ENCODE measurements at regions not wholly inside any gene's neighbourhood (a gene's known extent, or its start where the extent isn't known, plus 50 kb on each side); places are given as distances from the start of the nearest gene placed in this dataset.

DNA sequence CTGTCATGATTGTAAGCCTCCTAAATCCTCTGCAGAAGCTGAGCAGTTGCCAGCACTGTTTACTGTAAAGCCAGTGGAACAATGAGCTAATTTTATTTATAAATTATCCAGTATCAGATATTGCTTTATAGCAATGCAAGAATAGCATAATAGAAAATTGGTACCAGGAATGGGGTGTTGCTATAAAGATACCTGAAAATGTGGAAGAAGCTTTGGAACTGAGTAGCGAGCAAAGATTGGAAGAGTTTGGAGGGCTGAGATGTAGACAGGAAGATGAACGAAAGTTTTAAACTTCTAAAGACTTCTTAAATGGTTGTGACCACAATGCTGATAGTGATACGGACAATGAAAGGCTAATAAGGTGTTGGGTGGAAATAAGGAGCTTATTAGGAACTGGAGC lies 917.4 kb upstream of the POT1 start:
- H3K27me3 ChIP-seq (ENCODE audit: insufficient read depth, low read length): no peaks in the 10 kb centered on the region
- no peaks in the 10 kb centered on the region for H4K20me1 ChIP-seq (ENCODE audit: insufficient read depth, low read length)
- H3K36me3 ChIP-seq (ENCODE audit: insufficient read depth, low read length): no peaks in the 10 kb centered on the region
- H3K9me3 ChIP-seq (ENCODE audit: low read length): no peaks in the 10 kb centered on the region
- H3K27ac ChIP-seq (ENCODE audit: low read depth, low read length, poor library complexity, severe bottlenecking): no peak overlapping the region
- no peaks in the 10 kb centered on the region for H3K79me2 ChIP-seq (ENCODE audit: insufficient read depth, low read length)
- no peak overlapping the region for H3K4me2 ChIP-seq (ENCODE audit: low read length)
- H3K9me2 ChIP-seq (ENCODE audit: low read depth, low read length): peaks cover 7% of the 10 kb centered on the region; the same call in 1 of the 2 replicates
- H2AFZ ChIP-seq (ENCODE audit: low read length): no peak overlapping the region
- no peaks in the 10 kb centered on the region for H3K4me1 ChIP-seq (ENCODE audit: insufficient read depth, low read length, severe bottlenecking)
- no peaks in the 10 kb centered on the region for H3F3A ChIP-seq (ENCODE audit: insufficient read depth, low read length)
- no peak overlapping the region for H3K9ac ChIP-seq (ENCODE audit: low read length)
- no peak overlapping the region for H3K4me3 ChIP-seq (ENCODE audit: low read depth, low read length, poor library complexity, severe bottlenecking)
- TF ChIP-seq, protein P1, sequence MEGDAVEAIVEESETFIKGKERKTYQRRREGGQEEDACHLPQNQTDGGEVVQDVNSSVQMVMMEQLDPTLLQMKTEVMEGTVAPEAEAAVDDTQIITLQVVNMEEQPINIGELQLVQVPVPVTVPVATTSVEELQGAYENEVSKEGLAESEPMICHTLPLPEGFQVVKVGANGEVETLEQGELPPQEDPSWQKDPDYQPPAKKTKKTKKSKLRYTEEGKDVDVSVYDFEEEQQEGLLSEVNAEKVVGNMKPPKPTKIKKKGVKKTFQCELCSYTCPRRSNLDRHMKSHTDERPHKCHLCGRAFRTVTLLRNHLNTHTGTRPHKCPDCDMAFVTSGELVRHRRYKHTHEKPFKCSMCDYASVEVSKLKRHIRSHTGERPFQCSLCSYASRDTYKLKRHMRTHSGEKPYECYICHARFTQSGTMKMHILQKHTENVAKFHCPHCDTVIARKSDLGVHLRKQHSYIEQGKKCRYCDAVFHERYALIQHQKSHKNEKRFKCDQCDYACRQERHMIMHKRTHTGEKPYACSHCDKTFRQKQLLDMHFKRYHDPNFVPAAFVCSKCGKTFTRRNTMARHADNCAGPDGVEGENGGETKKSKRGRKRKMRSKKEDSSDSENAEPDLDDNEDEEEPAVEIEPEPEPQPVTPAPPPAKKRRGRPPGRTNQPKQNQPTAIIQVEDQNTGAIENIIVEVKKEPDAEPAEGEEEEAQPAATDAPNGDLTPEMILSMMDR (IDR thresholded peaks at IDR 0.05; ENCODE audit: low read length): no peak
- no peak for TF ChIP-seq EZH2 (IDR thresholded peaks at IDR 0.05; ENCODE audit: borderline replicate concordance, low read length)

DNA sequence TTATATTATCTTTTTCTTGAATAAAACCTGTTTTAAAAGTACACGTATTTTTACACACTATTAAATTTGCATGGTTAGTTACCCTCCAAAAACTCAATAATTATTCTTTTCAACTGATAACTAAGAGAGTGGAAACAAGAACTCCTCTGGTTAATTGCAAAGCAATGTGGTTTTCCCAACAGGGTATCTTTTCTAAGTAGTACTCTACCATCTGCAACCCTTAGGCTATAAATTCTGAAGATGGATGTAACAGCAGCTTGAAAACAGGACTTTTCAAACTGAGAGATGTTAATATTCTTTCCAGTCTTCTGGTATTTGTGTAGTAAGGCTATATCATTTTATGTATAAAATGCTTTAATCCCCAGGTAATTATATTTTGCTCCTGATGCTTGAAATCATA lies 916.1 kb upstream of the POT1 start:
- H3K27ac ChIP-seq (ENCODE audit: low read depth, low read length, poor library complexity, severe bottlenecking): no peak overlapping the region
- no peaks in the 10 kb centered on the region for H3F3A ChIP-seq (ENCODE audit: insufficient read depth, low read length)
- peaks cover 7% of the 10 kb centered on the region; the same call in 1 of the 2 replicates for H3K9me2 ChIP-seq (ENCODE audit: low read depth, low read length)
- H3K9ac ChIP-seq (ENCODE audit: low read length): no peak overlapping the region
- H3K27me3 ChIP-seq (ENCODE audit: insufficient read depth, low read length): no peaks in the 10 kb centered on the region
- no peaks in the 10 kb centered on the region for H3K4me1 ChIP-seq (ENCODE audit: insufficient read depth, low read length, severe bottlenecking)
- H3K9me3 ChIP-seq (ENCODE audit: low read length): no peaks in the 10 kb centered on the region
- no peak overlapping the region for H3K4me3 ChIP-seq (ENCODE audit: low read depth, low read length, poor library complexity, severe bottlenecking)
- H3K79me2 ChIP-seq (ENCODE audit: insufficient read depth, low read length): no peaks in the 10 kb centered on the region
- TF ChIP-seq, protein P1 (IDR thresholded peaks at IDR 0.05; ENCODE audit: low read length): no peak
- no peak for TF ChIP-seq EZH2 (IDR thresholded peaks at IDR 0.05; ENCODE audit: borderline replicate concordance, low read length)
- H4K20me1 ChIP-seq (ENCODE audit: insufficient read depth, low read length): no peaks in the 10 kb centered on the region
- no peaks in the 10 kb centered on the region for H3K36me3 ChIP-seq (ENCODE audit: insufficient read depth, low read length)
- no peak overlapping the region for H3K4me2 ChIP-seq (ENCODE audit: low read length)
- H2AFZ ChIP-seq (ENCODE audit: low read length): no peak overlapping the region

DNA sequence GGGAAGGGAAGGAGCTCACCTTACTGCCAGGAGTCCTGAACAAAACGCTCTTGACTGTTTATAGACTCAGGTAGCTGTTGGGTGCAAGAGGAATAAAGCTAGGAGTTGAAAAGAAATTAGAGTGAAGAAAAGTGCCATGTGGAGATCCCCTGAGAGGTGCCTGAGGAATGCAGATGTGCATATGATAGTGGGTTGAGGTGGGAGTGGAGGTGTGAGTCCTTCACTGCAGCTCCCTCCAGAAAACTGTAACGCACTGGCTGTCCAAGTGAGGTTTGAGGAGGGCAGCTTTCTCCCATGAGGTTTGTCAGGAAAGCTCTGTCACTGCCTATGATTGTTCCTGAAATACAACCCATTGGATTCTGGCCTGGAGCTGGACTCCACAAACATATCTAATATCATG lies 904.8 kb upstream of the POT1 start:
- Histone ChIP-seq H2AFZ (ENCODE audit: low read length) (no peak overlapping the region), H3K4me2 (ENCODE audit: low read length) (no peak overlapping the region), H3K79me2 (ENCODE audit: insufficient read depth, low read length) (no peaks in the 10 kb centered on the region), H3K4me3 (ENCODE audit: low read depth, low read length, poor library complexity, severe bottlenecking) (no peak overlapping the region), H3K9me3 (ENCODE audit: low read length) (no peaks in the 10 kb centered on the region), H3K27ac (ENCODE audit: low read depth, low read length, poor library complexity, severe bottlenecking) (no peak overlapping the region), H3K27me3 (ENCODE audit: insufficient read depth, low read length) (no peaks in the 10 kb centered on the region), H3K9ac (ENCODE audit: low read length) (no peak overlapping the region), H4K20me1 (ENCODE audit: insufficient read depth, low read length) (no peaks in the 10 kb centered on the region), H3K9me2 (ENCODE audit: low read depth, low read length) (peaks cover 2% of the 10 kb centered on the region; the same call in 1 of the 2 replicates), H3K36me3 (ENCODE audit: insufficient read depth, low read length) (no peaks in the 10 kb centered on the region), H3F3A (ENCODE audit: insufficient read depth, low read length) (no peaks in the 10 kb centered on the region), H3K4me1 (ENCODE audit: insufficient read depth, low read length, severe bottlenecking) (no peaks in the 10 kb centered on the region)
- TF ChIP-seq, protein P1 (IDR thresholded peaks at IDR 0.05; ENCODE audit: low read length): no peak
- no peak for TF ChIP-seq EZH2 (IDR thresholded peaks at IDR 0.05; ENCODE audit: borderline replicate concordance, low read length)

Data from OCI-LY1 (cell line).